ENCODE measurements at regions not wholly inside any gene's neighbourhood (a gene's known extent, or its start where the extent isn't known, plus 50 kb on each side); places are given as distances from the start of the nearest gene placed in this dataset.
A peak's percentile ranks its signal among the peaks of the same experiment; 100 is the strongest.

DNA sequence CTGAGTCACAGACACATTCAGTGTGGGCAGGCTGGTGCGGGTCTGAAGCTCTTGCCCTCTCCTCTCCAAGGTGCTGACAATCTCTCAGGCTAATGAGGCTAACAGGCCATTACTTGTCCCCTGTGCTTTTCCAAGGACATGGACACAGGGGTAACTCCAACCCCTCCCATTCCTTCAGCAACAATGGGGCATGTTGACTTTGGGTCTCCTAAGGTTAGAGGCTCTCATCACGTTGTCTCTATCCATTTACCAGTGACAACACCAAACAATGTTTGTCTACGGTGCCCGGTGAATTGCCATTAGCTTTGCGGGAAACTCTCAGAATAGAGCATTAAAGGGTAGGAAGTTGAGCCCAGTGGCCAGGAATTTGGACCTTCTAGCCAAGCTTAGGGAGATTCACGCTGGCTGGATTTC, 101.6 kb upstream of the TNS3 start (continued):
- TF ChIP-seq SKIL (CRISPR knock-in tag; IDR thresholded peaks at IDR 0.05; ENCODE audit: borderline replicate concordance) (peak; percentile 19; the same call in 1 of the 2 replicates), ZNF639 (CRISPR knock-in tag; conservative IDR thresholded peaks at IDR 0.05) (no peak), ZNF746 (CRISPR knock-in tag; IDR thresholded peaks at IDR 0.05) (0 out of 2 replicates have a peak, but pooled peaks have one; percentile 38), SALL2 (CRISPR knock-in tag; IDR thresholded peaks at IDR 0.05) (no peak), ELF3 (CRISPR knock-in tag; IDR thresholded peaks at IDR 0.05) (peak; percentile 21; the same call in 1 of the 2 replicates), ZNF431 (CRISPR knock-in tag; IDR thresholded peaks at IDR 0.05; ENCODE audit: borderline replicate concordance, low read depth) (no peak), SOX13 (IDR thresholded peaks at IDR 0.05) (peak; percentile 36; the same call in 1 of the 2 replicates), SOX13 (CRISPR knock-in tag; conservative IDR thresholded peaks at IDR 0.05 in 1 of 2, IDR thresholded peaks at IDR 0.05 in 1 of 2) (peak in 1 of 2 experiments; percentile 97; a peak in 2 of 4 replicates), ZNF280D (CRISPR knock-in tag; IDR thresholded peaks at IDR 0.05) (0 out of 2 replicates have a peak, but pooled peaks have one; percentile 27), MIXL1 (CRISPR knock-in tag; IDR thresholded peaks at IDR 0.05) (no peak), ARID5B (CRISPR knock-in tag; IDR thresholded peaks at IDR 0.05) (peak; percentile 80), NR2F1 (CRISPR knock-in tag; IDR thresholded peaks at IDR 0.05) (peak; percentile 35 to 39; a peak in 2 of 4 replicates), RXRA (CRISPR knock-in tag; IDR thresholded peaks at IDR 0.05) (peak; percentile 51; the same call in 1 of the 2 replicates), KDM6A (CRISPR knock-in tag; IDR thresholded peaks at IDR 0.05; ENCODE audit: low read depth) (0 out of 2 replicates have a peak, but pooled peaks have one; percentile 33), BORCS8-MEF2B (CRISPR knock-in tag; IDR thresholded peaks at IDR 0.05) (0 out of 2 replicates have a peak, but pooled peaks have one; percentile 40)
- TF ChIP-seq, protein P1, sequence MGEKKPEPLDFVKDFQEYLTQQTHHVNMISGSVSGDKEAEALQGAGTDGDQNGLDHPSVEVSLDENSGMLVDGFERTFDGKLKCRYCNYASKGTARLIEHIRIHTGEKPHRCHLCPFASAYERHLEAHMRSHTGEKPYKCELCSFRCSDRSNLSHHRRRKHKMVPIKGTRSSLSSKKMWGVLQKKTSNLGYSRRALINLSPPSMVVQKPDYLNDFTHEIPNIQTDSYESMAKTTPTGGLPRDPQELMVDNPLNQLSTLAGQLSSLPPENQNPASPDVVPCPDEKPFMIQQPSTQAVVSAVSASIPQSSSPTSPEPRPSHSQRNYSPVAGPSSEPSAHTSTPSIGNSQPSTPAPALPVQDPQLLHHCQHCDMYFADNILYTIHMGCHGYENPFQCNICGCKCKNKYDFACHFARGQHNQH (CRISPR knock-in tag; IDR thresholded peaks at IDR 0.05), result peak; percentile 55; the same call in 1 of the 2 replicates
- TF ChIP-seq, protein P2, sequence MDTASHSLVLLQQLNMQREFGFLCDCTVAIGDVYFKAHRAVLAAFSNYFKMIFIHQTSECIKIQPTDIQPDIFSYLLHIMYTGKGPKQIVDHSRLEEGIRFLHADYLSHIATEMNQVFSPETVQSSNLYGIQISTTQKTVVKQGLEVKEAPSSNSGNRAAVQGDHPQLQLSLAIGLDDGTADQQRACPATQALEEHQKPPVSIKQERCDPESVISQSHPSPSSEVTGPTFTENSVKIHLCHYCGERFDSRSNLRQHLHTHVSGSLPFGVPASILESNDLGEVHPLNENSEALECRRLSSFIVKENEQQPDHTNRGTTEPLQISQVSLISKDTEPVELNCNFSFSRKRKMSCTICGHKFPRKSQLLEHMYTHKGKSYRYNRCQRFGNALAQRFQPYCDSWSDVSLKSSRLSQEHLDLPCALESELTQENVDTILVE (CRISPR knock-in tag; IDR thresholded peaks at IDR 0.05), result no peak

Data from HepG2 (cell line).